Adrenal gland (tissue), 9 donors: ENCODE measurements at regions not wholly inside any gene's neighbourhood (a gene's known extent, or its start where the extent isn't known, plus 50 kb on each side); places are given as distances from the start of the nearest gene placed in this dataset.
"Not testable (repeated sequence)": the region's sequence is repeated elsewhere in the genome, so short reads cannot be mapped to it uniquely, and the experiment has no call there.

Source experiments
- DNase-seq, 7 donors: peaks; one replicate each; pipeline ENCODE4 v3.0.0-alpha.2; 2019 to 2020
- H3K27ac ChIP-seq, 5 donors: fragments of 200-600 bp; sonication (generic) in 4 of 5; 1 replicate in 3 of 5; 2 replicates in 2 of 5; pipeline versions ENCODE4 v1.5.1 to v1.8.0; 2016 to 2020; ENCODE audit warnings: mild to moderate bottlenecking in 1 of 5
- H3K27me3 ChIP-seq: fragments of 200-600 bp; 2 replicates; pipeline ENCODE4 v1.8.0; 2021
- H3K36me3 ChIP-seq, 2 donors: fragments of 200-600 bp; replicated peaks in 1 of 2; 1 replicate in 1 of 2; 2 replicates in 1 of 2; pipeline versions ENCODE4 v1.5.1 to v1.8.0; 2018 to 2022
- H3K4me1 ChIP-seq, 2 donors: fragments of 200-600 bp; replicated peaks in 1 of 2; 1 replicate in 1 of 2; 2 replicates in 1 of 2; pipeline versions ENCODE4 v1.5.1 to v1.8.0; 2018 to 2021
- H3K4me3 ChIP-seq, 4 donors: fragments of 200-600 bp; sonication (generic) in 3 of 4; one replicate each; pipeline ENCODE4 v1.5.1; 2016 to 2018
- H3K9me3 ChIP-seq, 3 donors: fragments of 200-600 bp; sonication (generic) in 1 of 3; replicated peaks in 1 of 3; 1 replicate in 2 of 3; 2 replicates in 1 of 3; pipeline versions ENCODE4 v1.5.1 to v1.8.0; 2016 to 2021
- CTCF ChIP-seq, 6 experiments: fragments of 450-650 bp in 4 of 6; fragments of 200-600 bp in 2 of 6; sonication (generic) in 1 of 6; IDR thresholded peaks; 1 replicate in 5 of 6; 2 replicates in 1 of 6; pipeline versions ENCODE4 v1.5.1 to v1.8.0; 2016 to 2021; ENCODE audit warnings: antibody characterized with exemption in 6 of 6, mild to moderate bottlenecking in 2 of 6, moderate library complexity in 1 of 6
- POLR2A ChIP-seq, 2 donors: fragments of 450-650 bp; IDR thresholded peaks; one replicate each; pipeline ENCODE4 v1.6.1; 2017; ENCODE audit warnings: antibody characterized with exemption in 2 of 2, mild to moderate bottlenecking in 2 of 2, moderate library complexity in 1 of 2
- WGBS, 4 donors: extraction: QIAGEN DNeasy Blood & Tissue Kit in 2 of 4; methylation state at CpG; one replicate each; pipeline versions ENCODE4 v1.1.5 to v1.1.7; 2013 to 2017; 5-methylcytosine and 5-hydroxymethylcytosine counted together
- intact Hi-C, 2 donors: fragments of 100-400 bp; cut with DNase I; formaldehyde crosslinking; loops; one replicate each; pipeline versions ENCODE4 v1.14.1 to v1.15.0; 2022 to 2023
- donor health status: healthy with polysubstance abuse.
- donor health status: Bipolar disorder and iron deficiency.
- donor health status: DM: yes; HTN: yes; CAD: no.
- donor health status: DM: no; HTN: no; CAD: no.
- donor health status: DM: no; HTN: no; CAD: no.

- intact Hi-C loops, H3K4me3 ChIP-seq, H3K27me3 ChIP-seq, H3K4me1 ChIP-seq, H3K9me3 ChIP-seq, H3K36me3 ChIP-seq, H3K27ac ChIP-seq, DNase-seq: not testable (repeated sequence)
- WGBS, 4 donors, result 60 to 74% (median 66%) methylated on average over 10 to 15 of the region's 15 CpGs
These were observed 123.2 kb upstream of the SULF2 start for GRCh38 chr20:47908361-47909035.

DNA sequence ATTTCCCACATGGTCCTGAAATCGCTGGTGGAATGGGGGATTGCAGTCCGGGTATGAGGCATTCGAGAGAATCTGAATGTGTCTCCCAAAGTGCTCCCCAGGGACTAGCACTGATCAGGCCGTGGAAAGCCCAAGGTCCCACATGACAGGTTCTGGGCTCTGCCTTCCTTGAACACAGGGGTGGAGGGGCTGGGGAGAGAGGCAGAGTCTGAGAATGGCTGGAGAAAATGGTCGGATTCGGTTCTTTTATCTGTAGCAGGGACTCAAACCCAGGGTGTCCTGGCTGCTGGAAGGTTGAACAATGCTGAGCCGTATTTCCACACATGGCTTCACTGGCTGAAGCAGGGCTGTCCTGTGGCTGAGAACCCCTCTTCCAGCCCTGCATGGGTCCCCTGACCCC is 122.7 kb upstream of the SULF2 start:
- WGBS, 4 donors, result 44 to 59% (median 56%) methylated on average over 6 to 7 of the region's 7 CpGs

GRCh38 chr20:47907031-47907675 is 121.9 kb upstream of the SULF2 start:
- WGBS, 4 donors, result 77 to 81% (median 81%) methylated on average over 13 of the region's 13 CpGs
- DNase-seq, result no peak
- H3K27me3 ChIP-seq, result no peaks in the 10 kb centered on the region
- intact Hi-C loops, result no loop called here
- no peaks in the 10 kb centered on the region for H3K4me1 ChIP-seq
- no peaks in the 10 kb centered on the region for H3K36me3 ChIP-seq
- no peak overlapping the region for H3K27ac ChIP-seq
- H3K9me3 ChIP-seq, result no peaks in the 10 kb centered on the region
- H3K4me3 ChIP-seq, result no peak overlapping the region
- TF ChIP-seq POLR2A (IDR thresholded peaks at IDR 0.05), result no peak

More for the DNA sequence above, 122.7 kb upstream of the SULF2 start:
- intact Hi-C loops, H3K27ac ChIP-seq, DNase-seq, H3K4me3 ChIP-seq, H3K36me3 ChIP-seq, H3K27me3 ChIP-seq, H3K9me3 ChIP-seq, H3K4me1 ChIP-seq: not testable (repeated sequence)

GRCh38 chr20:47906348-47906660 is 121.0 kb upstream of the SULF2 start:
- 74 to 82% (median 76%) methylated on average over 12 of the region's 12 CpGs for WGBS, 4 donors
- no peak for TF ChIP-seq POLR2A (IDR thresholded peaks at IDR 0.05)
- TF ChIP-seq CTCF (IDR thresholded peaks at IDR 0.05), result no peak
- H3K27ac ChIP-seq, result no peak overlapping the region
- no peaks in the 10 kb centered on the region for H3K9me3 ChIP-seq
- no peaks in the 10 kb centered on the region for H3K4me1 ChIP-seq
- H3K36me3 ChIP-seq, result no peaks in the 10 kb centered on the region
- no peaks in the 10 kb centered on the region for H3K27me3 ChIP-seq
- no peak overlapping the region for H3K4me3 ChIP-seq
- no peak for DNase-seq
- intact Hi-C loops, result no loop called here

DNA sequence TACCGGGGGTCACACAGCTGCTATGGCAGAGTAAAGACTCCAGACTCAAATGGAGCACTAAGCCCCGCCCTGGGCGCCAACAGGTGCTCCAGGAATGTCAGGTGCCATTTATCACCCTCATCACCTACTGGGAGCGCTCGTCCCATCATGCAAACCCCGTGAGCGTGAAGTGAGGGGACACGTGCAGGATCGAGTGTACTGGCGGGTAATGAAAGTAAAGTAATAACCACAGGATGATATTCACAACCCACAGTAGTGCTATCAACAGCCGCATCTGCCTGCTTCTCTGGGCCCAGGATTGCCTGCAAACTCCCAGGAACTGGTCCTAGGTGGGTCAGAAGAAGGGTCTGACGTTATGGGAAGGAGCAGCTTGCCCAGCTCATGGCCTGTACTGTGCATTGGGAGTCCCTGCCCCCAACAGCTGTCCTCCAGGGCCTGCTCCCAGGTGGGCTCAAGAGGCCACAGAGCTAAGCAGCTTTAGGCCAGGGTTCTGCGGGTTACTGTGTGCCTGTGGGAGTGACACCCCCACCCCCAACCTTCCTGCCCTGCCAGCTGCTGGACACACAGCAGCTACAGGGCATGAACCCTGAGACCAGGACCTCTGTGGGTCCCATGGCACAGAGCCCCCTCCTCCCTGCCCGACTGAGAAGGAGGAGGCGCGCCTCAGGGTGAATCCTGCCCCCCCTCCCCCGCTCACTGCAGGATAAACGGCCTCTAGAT is 120.5 kb upstream of the SULF2 start:
- H3K4me1 ChIP-seq, result no peaks in the 10 kb centered on the region
- TF ChIP-seq POLR2A (IDR thresholded peaks at IDR 0.05) (no peak), CTCF (IDR thresholded peaks at IDR 0.05) (no peak)
- H3K36me3 ChIP-seq, result no peaks in the 10 kb centered on the region
- intact Hi-C loops, result no loop called here
- no peaks in the 10 kb centered on the region for H3K27me3 ChIP-seq
- H3K9me3 ChIP-seq, result no peaks in the 10 kb centered on the region
- no peak overlapping the region for H3K27ac ChIP-seq
- no peak for DNase-seq
- WGBS, 4 donors, result 77 to 86% (median 80%) methylated on average over 15 to 18 of the region's 18 CpGs
- no peak overlapping the region for H3K4me3 ChIP-seq

DNA sequence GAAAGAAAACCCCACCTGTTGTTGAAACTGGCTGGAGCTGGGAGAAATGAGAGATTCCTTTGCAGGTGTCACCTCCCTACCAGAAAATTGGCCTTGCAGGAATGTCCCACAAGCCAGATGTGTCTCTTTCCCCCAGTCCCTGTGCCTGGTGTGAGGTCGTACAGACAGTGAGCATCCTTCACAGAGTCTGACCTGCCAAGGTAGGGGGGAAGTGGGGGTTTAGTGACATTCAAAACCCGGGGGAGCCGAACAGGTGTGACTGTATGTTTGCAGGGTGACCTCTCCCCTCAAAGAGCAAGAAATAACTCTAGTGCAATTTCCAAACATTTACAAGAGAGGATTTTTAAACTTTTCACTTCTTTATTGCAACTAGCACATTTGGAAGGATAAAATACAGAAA is 117.7 kb upstream of the SULF2 start:
- WGBS, 4 donors, result 61 to 83% (median 69%) methylated on average over 3 of the region's 3 CpGs
- not testable (repeated sequence) for DNase-seq

DNA sequence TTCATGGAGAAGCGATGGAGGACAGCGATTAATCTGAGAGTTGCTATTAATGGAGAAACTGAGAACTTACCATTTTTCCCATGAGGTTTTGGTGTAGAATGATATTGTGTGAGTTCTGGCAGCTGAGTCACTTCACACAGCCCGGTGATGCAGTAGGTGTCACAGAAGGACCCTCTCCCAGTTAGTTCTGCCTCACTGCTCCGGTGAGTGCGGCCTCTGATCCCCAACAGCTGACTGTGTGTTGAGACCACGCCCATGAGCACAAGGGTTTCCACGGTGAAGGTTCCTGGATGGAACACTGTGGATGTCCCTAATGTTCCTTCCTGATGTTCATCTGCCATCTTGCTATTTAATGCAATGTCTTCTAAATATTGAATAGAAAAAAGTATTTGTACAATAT is 114.0 kb upstream of the SULF2 start:
- H3K36me3 ChIP-seq, H3K27ac ChIP-seq, DNase-seq, H3K9me3 ChIP-seq, H3K4me3 ChIP-seq, H3K4me1 ChIP-seq, H3K27me3 ChIP-seq: not testable (repeated sequence)
- no CpG with 5 or more reads among the region's 7 CpGs for WGBS, 4 donors
- intact Hi-C loops, result loop anchor here in 1 of 2 donors (10.0 kb wide), 1 partner anchor 615 kb away; no protein-coding TSS in a partner anchor

More for the DNA sequence above, 117.7 kb upstream of the SULF2 start:
- H3K9me3 ChIP-seq, H3K4me3 ChIP-seq, H3K27ac ChIP-seq, H3K4me1 ChIP-seq, intact Hi-C loops, H3K27me3 ChIP-seq, H3K36me3 ChIP-seq: not testable (repeated sequence)
